ENCODE measurements at regions not wholly inside any gene's neighbourhood (a gene's known extent, or its start where the extent isn't known, plus 50 kb on each side); places are given as distances from the start of the nearest gene placed in this dataset.

GRCh38 chr2:38465789-38466127, 88.7 kb upstream of the ATL2 start (continued):
- TF ChIP-seq SKIL (CRISPR knock-in tag; IDR thresholded peaks at IDR 0.05; ENCODE audit: borderline replicate concordance) (no peak), RARG (CRISPR knock-in tag; IDR thresholded peaks at IDR 0.05; ENCODE audit: low read depth) (no peak), ZUFSP (CRISPR knock-in tag; IDR thresholded peaks at IDR 0.05; ENCODE audit: borderline replicate concordance) (no peak), KDM5B (CRISPR knock-in tag; IDR thresholded peaks at IDR 0.05; ENCODE audit: borderline replicate concordance) (no peak), TRIM24 (CRISPR knock-in tag; IDR thresholded peaks at IDR 0.05) (no peak), U2AF1 (optimal IDR thresholded peaks at IDR 0.05; ENCODE audit: low read depth, low read length) (no peak), RAD21 (CRISPR knock-in tag; IDR thresholded peaks at IDR 0.05) (peak; percentile 88), FOSL2 (CRISPR knock-in tag; IDR thresholded peaks at IDR 0.05) (peak; percentile 21; the same call in 1 of the 2 replicates), ZNF660 (CRISPR knock-in tag; IDR thresholded peaks at IDR 0.05; ENCODE audit: borderline replicate concordance, low read depth) (no peak), ZSCAN20 (CRISPR knock-in tag; IDR thresholded peaks at IDR 0.05; ENCODE audit: borderline replicate concordance) (no peak), ZNF609 (CRISPR knock-in tag; IDR thresholded peaks at IDR 0.05; ENCODE audit: borderline replicate concordance) (0 out of 2 replicates have a peak, but pooled peaks have one; percentile 25), MXD4 (CRISPR knock-in tag; IDR thresholded peaks at IDR 0.05) (no peak), ZNF629 (CRISPR knock-in tag; conservative IDR thresholded peaks at IDR 0.05) (no peak), NONO (IDR thresholded peaks at IDR 0.05) (no peak), NONO (CRISPR knock-in tag; conservative IDR thresholded peaks at IDR 0.05) (peak; percentile 43; the same call in 1 of the 2 replicates), ZNF7 (CRISPR knock-in tag; IDR thresholded peaks at IDR 0.05) (no peak), EHMT2 (IDR thresholded peaks at IDR 0.05; ENCODE audit: borderline replicate concordance, low read depth, low read length) (no peak), AGO1 (IDR thresholded peaks at IDR 0.05; ENCODE audit: low read depth, low read length, poor library complexity, severe bottlenecking) (no peak), ZNF619 (CRISPR knock-in tag; IDR thresholded peaks at IDR 0.05) (no peak), MED1 (CRISPR knock-in tag; IDR thresholded peaks at IDR 0.05) (0 out of 2 replicates have a peak, but pooled peaks have one; percentile 16), ZFP1 (CRISPR knock-in tag; IDR thresholded peaks at IDR 0.05) (no peak), MIER2 (CRISPR knock-in tag; IDR thresholded peaks at IDR 0.05) (no peak), HMG20B (CRISPR knock-in tag; conservative IDR thresholded peaks at IDR 0.05) (no peak), ZNF136 (CRISPR knock-in tag; IDR thresholded peaks at IDR 0.05; ENCODE audit: low read depth) (no peak), ERF (CRISPR knock-in tag; IDR thresholded peaks at IDR 0.05) (no peak)
